ENCODE measurements at regions not wholly inside any gene's neighbourhood (a gene's known extent, or its start where the extent isn't known, plus 50 kb on each side); places are given as distances from the start of the nearest gene placed in this dataset.

DNA sequence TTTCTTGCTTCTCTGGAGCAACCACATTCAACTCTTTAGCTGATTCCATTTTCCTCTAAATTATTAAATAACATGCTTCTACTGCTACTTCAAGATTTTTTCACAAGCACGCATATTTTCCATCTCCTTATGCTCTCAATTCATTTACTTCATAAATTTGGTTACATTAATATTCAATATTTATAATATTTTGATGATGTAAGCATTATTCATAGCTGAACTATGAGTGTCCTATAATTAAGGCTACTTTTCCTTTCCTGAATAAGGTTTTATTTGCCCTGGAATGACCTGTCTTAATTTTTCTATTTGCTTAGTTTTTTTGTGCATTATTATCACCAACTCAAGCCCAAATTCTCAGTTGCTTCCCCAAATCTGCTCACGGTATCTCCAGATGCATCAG, 109.4 kb upstream of the ADPGK start:
- peaks cover 0 to 5% (median 4%) of the 10 kb centered on the region in 3 donors for H3K9me3 ChIP-seq
- no peak for DNase-seq
- no peak overlapping the region for H3K27ac ChIP-seq
- H3K36me3 ChIP-seq: no peaks in the 10 kb centered on the region
- TF ChIP-seq, protein P1, sequence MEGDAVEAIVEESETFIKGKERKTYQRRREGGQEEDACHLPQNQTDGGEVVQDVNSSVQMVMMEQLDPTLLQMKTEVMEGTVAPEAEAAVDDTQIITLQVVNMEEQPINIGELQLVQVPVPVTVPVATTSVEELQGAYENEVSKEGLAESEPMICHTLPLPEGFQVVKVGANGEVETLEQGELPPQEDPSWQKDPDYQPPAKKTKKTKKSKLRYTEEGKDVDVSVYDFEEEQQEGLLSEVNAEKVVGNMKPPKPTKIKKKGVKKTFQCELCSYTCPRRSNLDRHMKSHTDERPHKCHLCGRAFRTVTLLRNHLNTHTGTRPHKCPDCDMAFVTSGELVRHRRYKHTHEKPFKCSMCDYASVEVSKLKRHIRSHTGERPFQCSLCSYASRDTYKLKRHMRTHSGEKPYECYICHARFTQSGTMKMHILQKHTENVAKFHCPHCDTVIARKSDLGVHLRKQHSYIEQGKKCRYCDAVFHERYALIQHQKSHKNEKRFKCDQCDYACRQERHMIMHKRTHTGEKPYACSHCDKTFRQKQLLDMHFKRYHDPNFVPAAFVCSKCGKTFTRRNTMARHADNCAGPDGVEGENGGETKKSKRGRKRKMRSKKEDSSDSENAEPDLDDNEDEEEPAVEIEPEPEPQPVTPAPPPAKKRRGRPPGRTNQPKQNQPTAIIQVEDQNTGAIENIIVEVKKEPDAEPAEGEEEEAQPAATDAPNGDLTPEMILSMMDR (IDR thresholded peaks at IDR 0.05): no peak
- no peaks in the 10 kb centered on the region for H3K27me3 ChIP-seq
- no peak overlapping the region for H3K4me3 ChIP-seq
- no peaks in the 10 kb centered on the region for H3K4me1 ChIP-seq
- intact Hi-C loops (cut with DNase I; ENCODE audit: low total_unique reads): no loop called here

DNA sequence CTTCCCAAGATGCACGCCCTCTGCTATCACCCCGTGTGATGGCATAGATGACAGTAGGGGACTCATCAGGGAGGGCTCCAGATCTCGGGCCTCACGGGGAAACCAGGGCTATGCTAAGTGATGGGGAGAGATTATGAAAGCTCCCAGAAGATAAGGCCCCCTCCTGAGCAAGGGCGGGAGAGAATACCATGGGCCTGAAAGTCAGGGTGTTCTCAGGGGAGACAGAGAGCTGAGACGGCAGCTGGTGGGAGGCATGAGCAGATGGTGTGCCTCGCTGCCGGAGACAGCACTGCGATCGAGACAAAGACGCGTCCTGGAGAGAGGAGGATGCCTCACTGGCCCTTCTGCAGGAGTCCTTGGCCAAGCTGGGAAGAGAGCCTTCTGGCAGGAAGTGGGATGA, 106.5 kb upstream of the ADPGK start:
- TF ChIP-seq, protein P1 (IDR thresholded peaks at IDR 0.05): no peak
- DNase-seq: no peak
- intact Hi-C loops (cut with DNase I; ENCODE audit: low total_unique reads): no loop called here
- no peak overlapping the region for H3K27ac ChIP-seq
- H3K36me3 ChIP-seq: no peaks in the 10 kb centered on the region
- peaks cover 0 to 4% (median under 1%) of the 10 kb centered on the region in 3 donors for H3K9me3 ChIP-seq
- no peaks in the 10 kb centered on the region for H3K27me3 ChIP-seq
- H3K4me3 ChIP-seq: no peak overlapping the region
- H3K4me1 ChIP-seq: no peaks in the 10 kb centered on the region

DNA sequence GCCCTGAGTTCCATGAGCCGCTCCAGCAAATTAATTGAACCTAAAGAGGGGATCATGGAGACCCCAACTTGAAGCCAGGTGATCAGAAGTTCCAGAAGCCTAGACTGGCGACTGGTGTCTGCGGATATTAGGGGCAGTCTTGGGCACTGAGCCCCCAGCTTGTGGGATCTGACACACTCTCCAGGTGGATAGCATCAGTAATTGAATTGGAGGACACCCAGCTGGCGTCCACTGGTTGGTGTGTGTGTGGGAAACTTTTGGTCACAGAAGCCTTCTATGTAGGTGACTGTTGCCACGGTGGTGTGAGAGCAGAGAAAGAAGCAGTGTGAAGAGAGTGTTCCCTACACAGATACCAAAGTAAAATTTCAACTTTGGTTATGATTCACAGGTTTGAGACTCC, 106.0 kb upstream of the ADPGK start:
- Histone ChIP-seq H3K9me3 (peaks cover 0 to 2% (median 0%) of the 10 kb centered on the region in 3 donors), H3K4me3 (no peak overlapping the region), H3K27me3 (no peaks in the 10 kb centered on the region), H3K27ac (no peak overlapping the region), H3K36me3 (no peaks in the 10 kb centered on the region), H3K4me1 (no peaks in the 10 kb centered on the region)
- DNase-seq: no peak
- intact Hi-C loops (cut with DNase I; ENCODE audit: low total_unique reads): no loop called here
- TF ChIP-seq, protein P1 (IDR thresholded peaks at IDR 0.05): no peak

DNA sequence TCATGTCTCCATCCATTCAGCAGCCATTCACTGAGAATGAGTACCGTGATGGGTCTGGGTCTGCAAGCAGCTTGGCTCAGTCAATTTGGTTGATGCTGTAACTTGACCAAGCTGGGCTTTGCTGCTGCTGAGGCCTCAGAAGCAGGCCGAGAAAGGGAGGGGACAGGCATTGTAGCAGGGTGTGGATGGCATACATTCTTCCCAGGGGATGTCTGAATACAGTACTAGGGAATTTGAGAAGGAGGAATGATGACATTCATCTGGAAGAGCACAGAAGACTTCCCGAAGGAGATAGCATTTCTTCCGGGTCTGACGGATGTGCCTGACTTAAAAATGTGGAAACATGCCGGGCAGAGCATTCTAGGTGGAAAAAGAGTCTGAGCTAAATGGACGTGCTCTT, 105.3 kb upstream of the ADPGK start:
- TF ChIP-seq, protein P1 (IDR thresholded peaks at IDR 0.05): no peak

DNA sequence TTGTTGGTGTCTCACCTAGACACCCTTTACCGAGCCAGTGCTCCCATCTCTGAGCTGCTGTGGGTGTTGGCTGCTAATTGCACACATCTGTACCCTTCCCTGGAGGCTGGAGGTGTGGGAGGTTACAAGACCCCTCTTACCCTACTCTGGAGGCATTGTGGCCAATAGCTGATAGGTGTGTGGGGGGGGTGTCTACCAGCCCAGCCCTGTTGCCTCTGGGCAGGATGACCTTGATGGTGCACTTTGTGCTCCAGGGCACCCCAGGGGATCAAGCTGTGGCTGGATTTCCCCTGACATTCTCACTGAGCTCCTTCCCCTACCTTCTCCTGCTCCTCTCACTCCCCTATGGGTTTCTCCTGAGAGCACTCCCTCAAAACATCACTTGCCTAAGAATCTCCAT, 104.7 kb upstream of the ADPGK start:
- Histone ChIP-seq H3K27me3 (no peaks in the 10 kb centered on the region), H3K4me3 (no peak overlapping the region), H3K9me3 (no peaks in the 10 kb centered on the region), H3K36me3 (no peaks in the 10 kb centered on the region), H3K4me1 (no peaks in the 10 kb centered on the region), H3K27ac (no peak overlapping the region)
- intact Hi-C loops (cut with DNase I; ENCODE audit: low total_unique reads): no loop called here
- TF ChIP-seq, protein P1 (IDR thresholded peaks at IDR 0.05): no peak
- no peak for DNase-seq

More for the DNA sequence above, 105.3 kb upstream of the ADPGK start:
- Histone ChIP-seq H3K4me3 (no peak overlapping the region), H3K9me3 (no peaks in the 10 kb centered on the region), H3K27me3 (no peaks in the 10 kb centered on the region), H3K27ac (no peak overlapping the region), H3K36me3 (no peaks in the 10 kb centered on the region), H3K4me1 (no peaks in the 10 kb centered on the region)
- DNase-seq: no peak
- intact Hi-C loops (cut with DNase I; ENCODE audit: low total_unique reads): no loop called here

DNA sequence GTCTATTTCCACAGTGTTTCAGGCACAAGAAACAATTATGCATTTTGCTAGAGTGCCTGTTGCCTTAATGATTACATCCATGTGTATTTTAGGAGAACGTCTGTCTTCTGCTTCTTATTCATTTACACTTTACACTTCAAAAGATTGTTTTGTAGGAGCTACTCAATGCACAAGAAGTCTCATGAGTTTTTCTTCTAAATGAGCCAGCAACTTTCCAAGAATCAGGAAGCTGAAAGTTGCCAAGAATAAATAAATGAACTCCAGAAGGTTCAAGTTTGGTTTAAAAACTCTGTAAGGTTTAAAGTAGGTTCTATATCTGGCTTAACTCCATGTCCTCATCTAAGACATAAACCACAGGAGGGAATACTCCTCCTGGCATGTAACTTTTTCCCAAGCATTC, 103.8 kb upstream of the ADPGK start:
- no peak overlapping the region for H3K4me3 ChIP-seq
- peaks cover 0 to 4% (median under 1%) of the 10 kb centered on the region in 3 donors for H3K9me3 ChIP-seq
- intact Hi-C loops (cut with DNase I; ENCODE audit: low total_unique reads): no loop called here
- TF ChIP-seq, protein P1 (IDR thresholded peaks at IDR 0.05): no peak
- no peaks in the 10 kb centered on the region for H3K27me3 ChIP-seq
- no peak for DNase-seq
- H3K27ac ChIP-seq: no peak overlapping the region
- no peaks in the 10 kb centered on the region for H3K4me1 ChIP-seq
- H3K36me3 ChIP-seq: no peaks in the 10 kb centered on the region
